ENCODE measurements at regions not wholly inside any gene's neighbourhood (a gene's known extent, or its start where the extent isn't known, plus 50 kb on each side); places are given as distances from the start of the nearest gene placed in this dataset.

DNA sequence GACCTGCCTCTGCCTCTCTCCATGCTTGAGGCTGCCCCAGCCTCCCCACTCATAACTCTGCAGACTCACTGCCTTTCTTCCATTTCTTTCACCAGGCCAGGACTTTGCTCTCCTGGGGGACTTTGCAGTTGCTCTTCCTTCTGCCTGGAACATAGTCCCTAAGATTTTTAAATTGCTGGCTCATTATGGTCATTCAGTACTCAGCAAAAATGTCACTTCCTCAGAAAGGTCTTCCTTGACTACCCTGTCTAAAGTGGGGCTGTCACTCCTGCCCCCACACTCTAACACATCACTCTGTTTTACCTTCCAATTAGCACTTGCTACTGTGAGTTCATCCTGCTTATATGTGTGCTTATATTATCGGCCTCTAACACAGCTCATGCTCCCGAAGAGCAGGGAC, 618.2 kb downstream of the UQCRFS1 start:
- no peak for TF ChIP-seq CTCF (conservative IDR thresholded peaks at IDR 0.05)
- no peak for TF ChIP-seq EZH2 (IDR thresholded peaks at IDR 0.05; ENCODE audit: low read depth)

All from PC-9 (cell line).